Esophagus squamous epithelium (tissue), 5 donors: ENCODE measurements at regions not wholly inside any gene's neighbourhood (a gene's known extent, or its start where the extent isn't known, plus 50 kb on each side); places are given as distances from the start of the nearest gene placed in this dataset.

Experiments used
- DNase-seq: peaks from one replicate; lab custom pipeline; 2025; lab: John Stamatoyannopoulos, UW
- H3K27ac ChIP-seq, 4 donors: fragments of 200-600 bp; sonication (generic); one replicate each; pipeline ENCODE4 v1.5.1; 2016 to 2019; ENCODE audit warnings: mild to moderate bottlenecking in 1 of 4
- H3K27me3 ChIP-seq, 4 donors: fragments of 200-600 bp; sonication (generic); 1 replicate in 3 of 4; 2 replicates in 1 of 4; pipeline versions ENCODE4 v1.5.1 to v1.6.0; 2017 to 2021; ENCODE audit warnings: antibody characterized with exemption in 1 of 4
- H3K36me3 ChIP-seq, 3 donors: fragments of 200-600 bp; sonication (generic); one replicate each; pipeline ENCODE4 v1.5.1; 2016 to 2019
- H3K4me1 ChIP-seq, 3 donors: fragments of 200-600 bp; sonication (generic); one replicate each; pipeline ENCODE4 v1.5.1; 2017 to 2019
- H3K4me3 ChIP-seq, 4 donors: fragments of 200-600 bp; sonication (generic); 1 replicate in 3 of 4; 2 replicates in 1 of 4; pipeline ENCODE4 v1.5.1; 2016 to 2019; ENCODE audit warnings: mild to moderate bottlenecking in 2 of 4, moderate library complexity in 1 of 4
- H3K9me3 ChIP-seq, 3 donors: fragments of 200-600 bp; sonication (generic); one replicate each; pipeline ENCODE4 v1.5.1; 2016 to 2019
- POLR2A ChIP-seq, 4 donors: fragments of 450-650 bp; IDR thresholded peaks; one replicate each; pipeline ENCODE4 v1.6.1; 2017; ENCODE audit warnings: antibody characterized with exemption in 4 of 4, mild to moderate bottlenecking in 4 of 4, moderate library complexity in 3 of 4
- WGBS, 2 donors: methylation state at CpG; one replicate each; pipeline ENCODE4 v1.1.5; 2018; 5-methylcytosine and 5-hydroxymethylcytosine counted together
- intact Hi-C: fragments of 100-400 bp; cut with DNase I; formaldehyde crosslinking; loops from one replicate; pipeline ENCODE4 v1.15.0; 2022
- TF ChIP-seq, protein P1 (sequence below), 6 experiments: fragments of 450-650 bp in 4 of 6; fragments of 200-600 bp in 2 of 6; sonication (generic) in 2 of 6; IDR thresholded peaks; one replicate each; pipeline ENCODE4 v1.5.1; 2016 to 2019; ENCODE audit warnings: antibody characterized with exemption in 6 of 6, mild to moderate bottlenecking in 4 of 6, moderate library complexity in 4 of 6
- donor health status: DM: yes; HTN: yes; CAD: no.

DNA sequence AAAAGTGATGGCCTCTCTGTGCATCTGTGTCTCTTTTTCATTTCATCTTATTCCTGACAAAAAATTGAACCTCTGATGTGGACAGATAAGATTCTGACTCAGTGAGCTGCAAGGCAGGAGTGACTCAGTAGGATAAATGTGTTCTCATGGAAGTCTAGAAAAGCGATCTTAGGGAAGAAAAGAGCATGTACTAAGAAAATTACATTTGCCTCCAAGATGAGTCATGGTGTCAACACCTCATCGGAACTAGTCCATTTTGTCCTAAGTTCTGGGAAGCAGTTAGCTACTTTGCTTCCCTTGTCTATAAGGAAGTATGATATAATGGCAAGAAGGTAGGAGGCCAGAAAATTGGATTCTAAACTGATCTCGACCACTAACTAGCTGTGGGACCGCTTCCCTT, 83.5 kb upstream of the AFF2 start:
- intact Hi-C loops = no loop called here
- WGBS, 2 donors = 71 to 73% methylated on average over 4 of the region's 4 CpGs

GRCh38 chrX:148417934-148418333, 82.5 kb upstream of the AFF2 start:
- DNase-seq = no peak
- Histone ChIP-seq H3K9me3 (no peaks in the 10 kb centered on the region), H3K4me1 (no peaks in the 10 kb centered on the region), H3K4me3 (no peak overlapping the region), H3K27me3 (no peaks in the 10 kb centered on the region), H3K27ac (no peak overlapping the region), H3K36me3 (no peaks in the 10 kb centered on the region)
- intact Hi-C loops = no loop called here
- TF ChIP-seq, protein P1, sequence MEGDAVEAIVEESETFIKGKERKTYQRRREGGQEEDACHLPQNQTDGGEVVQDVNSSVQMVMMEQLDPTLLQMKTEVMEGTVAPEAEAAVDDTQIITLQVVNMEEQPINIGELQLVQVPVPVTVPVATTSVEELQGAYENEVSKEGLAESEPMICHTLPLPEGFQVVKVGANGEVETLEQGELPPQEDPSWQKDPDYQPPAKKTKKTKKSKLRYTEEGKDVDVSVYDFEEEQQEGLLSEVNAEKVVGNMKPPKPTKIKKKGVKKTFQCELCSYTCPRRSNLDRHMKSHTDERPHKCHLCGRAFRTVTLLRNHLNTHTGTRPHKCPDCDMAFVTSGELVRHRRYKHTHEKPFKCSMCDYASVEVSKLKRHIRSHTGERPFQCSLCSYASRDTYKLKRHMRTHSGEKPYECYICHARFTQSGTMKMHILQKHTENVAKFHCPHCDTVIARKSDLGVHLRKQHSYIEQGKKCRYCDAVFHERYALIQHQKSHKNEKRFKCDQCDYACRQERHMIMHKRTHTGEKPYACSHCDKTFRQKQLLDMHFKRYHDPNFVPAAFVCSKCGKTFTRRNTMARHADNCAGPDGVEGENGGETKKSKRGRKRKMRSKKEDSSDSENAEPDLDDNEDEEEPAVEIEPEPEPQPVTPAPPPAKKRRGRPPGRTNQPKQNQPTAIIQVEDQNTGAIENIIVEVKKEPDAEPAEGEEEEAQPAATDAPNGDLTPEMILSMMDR (IDR thresholded peaks at IDR 0.05) = no peak
- no peak for TF ChIP-seq POLR2A (IDR thresholded peaks at IDR 0.05)
- WGBS, 2 donors = 52 to 60% methylated on average over 1 to 3 of the region's 3 CpGs

More for the DNA sequence above, 83.5 kb upstream of the AFF2 start:
- no peak for DNase-seq
- no peaks in the 10 kb centered on the region for H3K9me3 ChIP-seq
- H3K27me3 ChIP-seq = no peaks in the 10 kb centered on the region
- no peak for TF ChIP-seq POLR2A (IDR thresholded peaks at IDR 0.05)
- TF ChIP-seq, protein P1 (IDR thresholded peaks at IDR 0.05) = no peak
- H3K4me1 ChIP-seq = no peaks in the 10 kb centered on the region
- no peak overlapping the region for H3K4me3 ChIP-seq
- no peaks in the 10 kb centered on the region for H3K36me3 ChIP-seq
- H3K27ac ChIP-seq = no peak overlapping the region

- no peaks in the 10 kb centered on the region for H3K36me3 ChIP-seq
- H3K4me1 ChIP-seq = no peaks in the 10 kb centered on the region
- H3K27me3 ChIP-seq = no peaks in the 10 kb centered on the region
- TF ChIP-seq, protein P1 (IDR thresholded peaks at IDR 0.05) = no peak
- TF ChIP-seq POLR2A (IDR thresholded peaks at IDR 0.05) = no peak
- no peak overlapping the region for H3K4me3 ChIP-seq
- no peak for DNase-seq
- WGBS, 2 donors = 59 to 66% methylated on average over 4 of the region's 4 CpGs
- intact Hi-C loops = no loop called here
- H3K9me3 ChIP-seq = no peaks in the 10 kb centered on the region
- H3K27ac ChIP-seq = no peak overlapping the region
These were observed 77.9 kb upstream of the AFF2 start for GRCh38 chrX:148422526-148422925.

GRCh38 chrX:148424570-148424969, 75.8 kb upstream of the AFF2 start:
- no peak overlapping the region for H3K4me3 ChIP-seq
- no peak for DNase-seq
- TF ChIP-seq, protein P1 (IDR thresholded peaks at IDR 0.05) = no peak
- no peak for TF ChIP-seq POLR2A (IDR thresholded peaks at IDR 0.05)
- H3K36me3 ChIP-seq = no peaks in the 10 kb centered on the region
- 76 to 89% methylated on average over 2 of the region's 2 CpGs for WGBS, 2 donors
- intact Hi-C loops = no loop called here
- no peaks in the 10 kb centered on the region for H3K4me1 ChIP-seq
- no peaks in the 10 kb centered on the region for H3K9me3 ChIP-seq
- no peaks in the 10 kb centered on the region for H3K27me3 ChIP-seq
- no peak overlapping the region for H3K27ac ChIP-seq

DNA sequence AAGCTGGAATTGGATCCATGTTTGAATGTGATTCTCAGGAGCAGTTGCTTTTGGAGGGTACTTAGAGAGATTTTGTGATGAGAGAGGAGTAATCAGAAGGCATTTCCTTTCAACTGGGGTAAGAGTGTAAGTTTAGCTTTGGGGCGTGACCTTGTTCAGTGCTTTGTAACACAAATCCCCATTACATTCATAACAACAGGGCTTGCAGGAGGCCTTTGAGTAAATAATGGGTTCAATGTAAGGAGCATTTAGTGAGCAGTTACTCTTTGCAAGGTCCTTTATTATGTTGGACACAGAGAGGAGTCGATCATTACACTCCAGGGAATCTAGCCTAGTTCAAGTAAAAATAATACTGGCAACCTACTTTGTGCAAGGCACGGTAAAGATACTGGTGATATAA, 74.0 kb upstream of the AFF2 start:
- WGBS, 2 donors = 44 to 65% methylated on average over 3 of the region's 3 CpGs
- H3K9me3 ChIP-seq = no peaks in the 10 kb centered on the region
- H3K27ac ChIP-seq = no peak overlapping the region
- no peak for DNase-seq
- H3K4me1 ChIP-seq = no peaks in the 10 kb centered on the region
- no peaks in the 10 kb centered on the region for H3K36me3 ChIP-seq
- no peaks in the 10 kb centered on the region for H3K27me3 ChIP-seq
- intact Hi-C loops = no loop called here
- TF ChIP-seq POLR2A (IDR thresholded peaks at IDR 0.05) = no peak
- TF ChIP-seq, protein P1 (IDR thresholded peaks at IDR 0.05) = no peak
- no peak overlapping the region for H3K4me3 ChIP-seq
